ENCODE measurements at regions not wholly inside any gene's neighbourhood (a gene's known extent, or its start where the extent isn't known, plus 50 kb on each side); places are given as distances from the start of the nearest gene placed in this dataset.

GRCh38 chr10:61356354-61356753 lies 96.8 kb downstream of the TMEM26 start:
- no peaks in the 10 kb centered on the region for H3K9me3 ChIP-seq (ENCODE audit: control insufficient read depth, insufficient read depth, low read length)
- no peaks in the 10 kb centered on the region for H3K36me3 ChIP-seq (ENCODE audit: control insufficient read depth, insufficient read depth, low read length)
- H3K4me1 ChIP-seq (ENCODE audit: control insufficient read depth, insufficient read depth, low read length): no peaks in the 10 kb centered on the region
- H3K27me3 ChIP-seq (ENCODE audit: control insufficient read depth, insufficient read depth, low read length): no peaks in the 10 kb centered on the region
- no peak overlapping the region for H3K9ac ChIP-seq (ENCODE audit: low read depth, low read length)
- H3K4me3 ChIP-seq (ENCODE audit: low read depth, low read length): no peak overlapping the region
- H3K27ac ChIP-seq (ENCODE audit: low read depth, low read length): no peak overlapping the region

- Histone ChIP-seq H3K9ac (ENCODE audit: low read depth, low read length) (no peak overlapping the region), H3K36me3 (ENCODE audit: control insufficient read depth, insufficient read depth, low read length) (no peaks in the 10 kb centered on the region), H3K4me1 (ENCODE audit: control insufficient read depth, insufficient read depth, low read length) (no peaks in the 10 kb centered on the region), H3K4me3 (ENCODE audit: low read depth, low read length) (no peak overlapping the region), H3K9me3 (ENCODE audit: control insufficient read depth, insufficient read depth, low read length) (no peaks in the 10 kb centered on the region), H3K27ac (ENCODE audit: low read depth, low read length) (no peak overlapping the region), H3K27me3 (ENCODE audit: control insufficient read depth, insufficient read depth, low read length) (no peaks in the 10 kb centered on the region)
Measured at GRCh38 chr10:61355211-61355610, 98.0 kb downstream of the TMEM26 start.

GRCh38 chr10:61354401-61354975 lies 98.7 kb downstream of the TMEM26 start:
- Histone ChIP-seq H3K4me3 (ENCODE audit: low read depth, low read length) (no peak overlapping the region), H3K27me3 (ENCODE audit: control insufficient read depth, insufficient read depth, low read length) (no peaks in the 10 kb centered on the region), H3K27ac (ENCODE audit: low read depth, low read length) (no peak overlapping the region), H3K9me3 (ENCODE audit: control insufficient read depth, insufficient read depth, low read length) (no peaks in the 10 kb centered on the region), H3K9ac (ENCODE audit: low read depth, low read length) (no peak overlapping the region), H3K36me3 (ENCODE audit: control insufficient read depth, insufficient read depth, low read length) (no peaks in the 10 kb centered on the region), H3K4me1 (ENCODE audit: control insufficient read depth, insufficient read depth, low read length) (no peaks in the 10 kb centered on the region)

- Histone ChIP-seq H3K4me1 (ENCODE audit: control insufficient read depth, insufficient read depth, low read length) (no peaks in the 10 kb centered on the region), H3K4me3 (ENCODE audit: low read depth, low read length) (no peak overlapping the region), H3K36me3 (ENCODE audit: control insufficient read depth, insufficient read depth, low read length) (no peaks in the 10 kb centered on the region), H3K27me3 (ENCODE audit: control insufficient read depth, insufficient read depth, low read length) (no peaks in the 10 kb centered on the region), H3K9ac (ENCODE audit: low read depth, low read length) (no peak overlapping the region), H3K27ac (ENCODE audit: low read depth, low read length) (no peak overlapping the region), H3K9me3 (ENCODE audit: control insufficient read depth, insufficient read depth, low read length) (no peaks in the 10 kb centered on the region)
Measured at GRCh38 chr10:61350794-61351193, 102.4 kb downstream of the TMEM26 start.

GRCh38 chr10:61350068-61350467 lies 103.1 kb downstream of the TMEM26 start:
- Histone ChIP-seq H3K4me3 (ENCODE audit: low read depth, low read length) (no peak overlapping the region), H3K9me3 (ENCODE audit: control insufficient read depth, insufficient read depth, low read length) (no peaks in the 10 kb centered on the region), H3K36me3 (ENCODE audit: control insufficient read depth, insufficient read depth, low read length) (no peaks in the 10 kb centered on the region), H3K27me3 (ENCODE audit: control insufficient read depth, insufficient read depth, low read length) (no peaks in the 10 kb centered on the region), H3K4me1 (ENCODE audit: control insufficient read depth, insufficient read depth, low read length) (no peaks in the 10 kb centered on the region), H3K9ac (ENCODE audit: low read depth, low read length) (no peak overlapping the region), H3K27ac (ENCODE audit: low read depth, low read length) (no peak overlapping the region)

GRCh38 chr10:61346796-61347413 lies 106.3 kb downstream of the TMEM26 start:
- Histone ChIP-seq H3K4me1 (ENCODE audit: control insufficient read depth, insufficient read depth, low read length) (no peaks in the 10 kb centered on the region), H3K9ac (ENCODE audit: low read depth, low read length) (no peak overlapping the region), H3K4me3 (ENCODE audit: low read depth, low read length) (no peak overlapping the region), H3K27me3 (ENCODE audit: control insufficient read depth, insufficient read depth, low read length) (no peaks in the 10 kb centered on the region), H3K27ac (ENCODE audit: low read depth, low read length) (no peak overlapping the region), H3K9me3 (ENCODE audit: control insufficient read depth, insufficient read depth, low read length) (no peaks in the 10 kb centered on the region), H3K36me3 (ENCODE audit: control insufficient read depth, insufficient read depth, low read length) (no peaks in the 10 kb centered on the region)

- no peaks in the 10 kb centered on the region for H3K9me3 ChIP-seq (ENCODE audit: control insufficient read depth, insufficient read depth, low read length)
- H3K27me3 ChIP-seq (ENCODE audit: control insufficient read depth, insufficient read depth, low read length): no peaks in the 10 kb centered on the region
- no peak overlapping the region for H3K27ac ChIP-seq (ENCODE audit: low read depth, low read length)
- H3K4me1 ChIP-seq (ENCODE audit: control insufficient read depth, insufficient read depth, low read length): no peaks in the 10 kb centered on the region
- no peaks in the 10 kb centered on the region for H3K36me3 ChIP-seq (ENCODE audit: control insufficient read depth, insufficient read depth, low read length)
- H3K4me3 ChIP-seq (ENCODE audit: low read depth, low read length): no peak overlapping the region
- no peak overlapping the region for H3K9ac ChIP-seq (ENCODE audit: low read depth, low read length)
Measured at GRCh38 chr10:61343796-61344195, 109.4 kb downstream of the TMEM26 start.

GRCh38 chr10:61342858-61343572 lies 110.2 kb downstream of the TMEM26 start:
- Histone ChIP-seq H3K27me3 (ENCODE audit: control insufficient read depth, insufficient read depth, low read length) (no peaks in the 10 kb centered on the region), H3K27ac (ENCODE audit: low read depth, low read length) (no peak overlapping the region), H3K36me3 (ENCODE audit: control insufficient read depth, insufficient read depth, low read length) (no peaks in the 10 kb centered on the region), H3K4me1 (ENCODE audit: control insufficient read depth, insufficient read depth, low read length) (no peaks in the 10 kb centered on the region), H3K4me3 (ENCODE audit: low read depth, low read length) (no peak overlapping the region), H3K9ac (ENCODE audit: low read depth, low read length) (no peak overlapping the region), H3K9me3 (ENCODE audit: control insufficient read depth, insufficient read depth, low read length) (no peaks in the 10 kb centered on the region)

GRCh38 chr10:61341008-61341407 lies 112.2 kb downstream of the TMEM26 start:
- Histone ChIP-seq H3K27ac (ENCODE audit: low read depth, low read length) (no peak overlapping the region), H3K9ac (ENCODE audit: low read depth, low read length) (no peak overlapping the region), H3K4me1 (ENCODE audit: control insufficient read depth, insufficient read depth, low read length) (no peaks in the 10 kb centered on the region), H3K36me3 (ENCODE audit: control insufficient read depth, insufficient read depth, low read length) (no peaks in the 10 kb centered on the region), H3K27me3 (ENCODE audit: control insufficient read depth, insufficient read depth, low read length) (no peaks in the 10 kb centered on the region), H3K9me3 (ENCODE audit: control insufficient read depth, insufficient read depth, low read length) (no peaks in the 10 kb centered on the region), H3K4me3 (ENCODE audit: low read depth, low read length) (no peak overlapping the region)

GRCh38 chr10:61338146-61338545 lies 115.0 kb downstream of the TMEM26 start:
- Histone ChIP-seq H3K36me3 (ENCODE audit: control insufficient read depth, insufficient read depth, low read length) (no peaks in the 10 kb centered on the region), H3K4me3 (ENCODE audit: low read depth, low read length) (no peak overlapping the region), H3K9ac (ENCODE audit: low read depth, low read length) (no peak overlapping the region), H3K4me1 (ENCODE audit: control insufficient read depth, insufficient read depth, low read length) (no peaks in the 10 kb centered on the region), H3K27me3 (ENCODE audit: control insufficient read depth, insufficient read depth, low read length) (no peaks in the 10 kb centered on the region), H3K27ac (ENCODE audit: low read depth, low read length) (no peak overlapping the region), H3K9me3 (ENCODE audit: control insufficient read depth, insufficient read depth, low read length) (no peaks in the 10 kb centered on the region)

GRCh38 chr10:61337741-61338140 lies 115.4 kb downstream of the TMEM26 start:
- H3K27me3 ChIP-seq (ENCODE audit: control insufficient read depth, insufficient read depth, low read length): no peaks in the 10 kb centered on the region
- no peak overlapping the region for H3K27ac ChIP-seq (ENCODE audit: low read depth, low read length)
- no peaks in the 10 kb centered on the region for H3K9me3 ChIP-seq (ENCODE audit: control insufficient read depth, insufficient read depth, low read length)
- no peaks in the 10 kb centered on the region for H3K36me3 ChIP-seq (ENCODE audit: control insufficient read depth, insufficient read depth, low read length)
- H3K4me3 ChIP-seq (ENCODE audit: low read depth, low read length): no peak overlapping the region
- no peaks in the 10 kb centered on the region for H3K4me1 ChIP-seq (ENCODE audit: control insufficient read depth, insufficient read depth, low read length)
- no peak overlapping the region for H3K9ac ChIP-seq (ENCODE audit: low read depth, low read length)
